PC-3 (cell line): ENCODE measurements at regions not wholly inside any gene's neighbourhood (a gene's known extent, or its start where the extent isn't known, plus 50 kb on each side); places are given as distances from the start of the nearest gene placed in this dataset.

Experiments
- ATAC-seq: fragments of 200-7000 bp; cut with Tn5 transposase; 2 replicates; pipeline ENCODE4 v1.9.1; 2020; ENCODE audit warnings: mild to moderate bottlenecking, moderate library complexity
- BruUV-seq: library from RNA; stranded (reverse); fragments of 400-500 nt; replicated peaks from 2 replicates; lab custom pipeline; 2021; lab: Mats Ljungman, UMichigan
- CTCF ChIA-PET: fragments of 300-600 bp; sonication (Branson Sonifier 250); formaldehyde crosslinking; loops from one replicate; lab custom pipeline; 2022; ENCODE audit warnings: antibody characterized with exemption; lab: Charles Lee
- POLR2A ChIA-PET: fragments of 300-600 bp; sonication (Branson Sonifier 250); formaldehyde crosslinking; loops from one replicate; lab custom pipeline; 2022; ENCODE audit warnings: antibody characterized with exemption; ENCODE audit not compliant: unreplicated experiment; lab: Charles Lee
- DNase-seq: peaks from one replicate; pipeline ENCODE4 v3.0.0-alpha.2; 2015
- H2AFZ ChIP-seq: fragments of 300-600 bp; sonication (generic); 2 replicates; pipeline ENCODE4 v1.6.0; 2016; ENCODE audit warnings: antibody characterized with exemption, low read length
- H3F3A ChIP-seq: fragments of 300-600 bp; sonication (generic); one replicate; pipeline ENCODE4 v1.6.0; 2017; ENCODE audit warnings: antibody characterized with exemption, low read length, control low read depth, mild to moderate bottlenecking; ENCODE audit not compliant: unreplicated experiment
- H3K27ac ChIP-seq: fragments of 300-600 bp; sonication (generic); 2 replicates; pipeline ENCODE4 v1.5.1; 2016; ENCODE audit warnings: mild to moderate bottlenecking, low read length
- H3K27me3 ChIP-seq: fragments of 300-600 bp; sonication (generic); 2 replicates; pipeline ENCODE4 v1.6.1; 2016; ENCODE audit warnings: low read length, mixed read lengths
- H3K36me3 ChIP-seq: fragments of 300-600 bp; sonication (generic); 2 replicates; pipeline ENCODE4 v1.6.1; 2016; ENCODE audit warnings: low read depth, mixed run types, low read length, mixed read lengths
- H3K4me1 ChIP-seq: fragments of 300-600 bp; sonication (generic); 2 replicates; pipeline ENCODE4 v1.5.1; 2016; ENCODE audit warnings: low read length; ENCODE audit not compliant: insufficient read depth
- H3K4me2 ChIP-seq: fragments of 300-600 bp; sonication (generic); 2 replicates; pipeline ENCODE4 v1.6.0; 2016; ENCODE audit warnings: low read length
- H3K4me3 ChIP-seq: fragments of 300-600 bp; sonication (generic); 2 replicates; pipeline ENCODE4 v1.5.1; 2016; ENCODE audit warnings: mild to moderate bottlenecking, low read length, mixed read lengths
- H3K79me2 ChIP-seq: fragments of 300-600 bp; sonication (generic); 2 replicates; pipeline ENCODE4 v1.6.1; 2017; ENCODE audit warnings: low read length, mixed read lengths
- H3K9ac ChIP-seq: fragments of 300-600 bp; sonication (generic); 2 replicates; pipeline ENCODE4 v1.6.0; 2016; ENCODE audit warnings: mild to moderate bottlenecking, low read length
- H3K9me2 ChIP-seq: fragments of 300-600 bp; sonication (generic); replicated peaks from 2 replicates; pipeline ENCODE4 v1.6.1; 2016; ENCODE audit warnings: mixed run types, low read length, mixed read lengths
- H3K9me3 ChIP-seq: fragments of 300-600 bp; sonication (generic); 2 replicates; pipeline ENCODE4 v1.6.1; 2016; ENCODE audit warnings: low read length, mixed read lengths
- H4K20me1 ChIP-seq: fragments of 300-600 bp; sonication (generic); 2 replicates; pipeline ENCODE4 v1.6.1; 2016; ENCODE audit warnings: low read length, mixed read lengths
- EZH2 ChIP-seq: fragments of 300-600 bp; sonication (generic); IDR thresholded peaks from one replicate; pipeline ENCODE4 v1.6.1; 2017; ENCODE audit warnings: antibody characterized with exemption, mild to moderate bottlenecking, low read length; ENCODE audit not compliant: unreplicated experiment
- EZH2phosphoT487 ChIP-seq: fragments of 300-600 bp; sonication (generic); IDR thresholded peaks from 2 replicates; pipeline ENCODE4 v1.6.1; 2018; ENCODE audit warnings: mild to moderate bottlenecking, antibody characterized with exemption, low read length, borderline replicate concordance
- intact Hi-C: fragments of 100-400 bp; cut with micrococcal nuclease; formaldehyde crosslinking; loops from 2 replicates; pipeline ENCODE4 v1.9.0; 2023
- TF ChIP-seq, protein P1 (sequence below): fragments of 300-600 bp; sonication (generic); conservative IDR thresholded peaks from 2 replicates; pipeline ENCODE4 v1.5.1; 2017; ENCODE audit warnings: antibody characterized with exemption, low read depth, mild to moderate bottlenecking, low read length

DNA sequence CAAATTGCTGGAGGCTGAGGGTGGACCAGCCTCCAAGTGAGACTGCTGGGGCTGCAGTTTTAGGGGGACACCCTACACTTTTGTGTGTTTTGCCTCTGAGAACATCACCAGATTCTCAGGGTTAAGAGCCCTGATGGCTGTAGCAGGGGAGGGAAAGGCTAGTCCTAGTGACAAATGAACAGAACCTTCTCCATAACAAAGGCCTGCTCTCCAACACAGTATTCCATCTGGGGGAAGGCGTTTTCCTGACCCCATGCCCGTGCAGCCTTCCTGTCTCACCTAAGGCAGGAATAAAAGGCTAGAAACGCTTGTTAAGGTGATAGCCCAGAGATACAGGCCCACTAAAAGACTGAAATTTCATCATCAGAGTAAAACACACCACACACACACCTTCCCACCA lies 50.2 kb upstream of the NSMCE3 start:
- Histone ChIP-seq H3K4me3 (no peak overlapping the region), H3K27me3 (peaks cover 48% of the 10 kb centered on the region), H3K79me2 (no peaks in the 10 kb centered on the region), H2AFZ (no peak overlapping the region), H3K9me3 (no peaks in the 10 kb centered on the region), H4K20me1 (no peaks in the 10 kb centered on the region), H3F3A (no peaks in the 10 kb centered on the region), H3K4me2 (no peak overlapping the region), H3K4me1 (no peaks in the 10 kb centered on the region), H3K9me2 (no peaks in the 10 kb centered on the region), H3K36me3 (no peaks in the 10 kb centered on the region), H3K27ac (no peak overlapping the region), H3K9ac (no peak overlapping the region)
- ATAC-seq, result no peak
- no peak for DNase-seq
- ChIA-PET POLR2A (no interaction called here), CTCF (interaction anchor here (0.6 kb wide), 1 partner anchor 116 kb away, joined by 3 read pairs; no protein-coding TSS in a partner anchor)
- TF ChIP-seq EZH2 (no peak), EZH2phosphoT487 (no peak)
- TF ChIP-seq, protein P1, sequence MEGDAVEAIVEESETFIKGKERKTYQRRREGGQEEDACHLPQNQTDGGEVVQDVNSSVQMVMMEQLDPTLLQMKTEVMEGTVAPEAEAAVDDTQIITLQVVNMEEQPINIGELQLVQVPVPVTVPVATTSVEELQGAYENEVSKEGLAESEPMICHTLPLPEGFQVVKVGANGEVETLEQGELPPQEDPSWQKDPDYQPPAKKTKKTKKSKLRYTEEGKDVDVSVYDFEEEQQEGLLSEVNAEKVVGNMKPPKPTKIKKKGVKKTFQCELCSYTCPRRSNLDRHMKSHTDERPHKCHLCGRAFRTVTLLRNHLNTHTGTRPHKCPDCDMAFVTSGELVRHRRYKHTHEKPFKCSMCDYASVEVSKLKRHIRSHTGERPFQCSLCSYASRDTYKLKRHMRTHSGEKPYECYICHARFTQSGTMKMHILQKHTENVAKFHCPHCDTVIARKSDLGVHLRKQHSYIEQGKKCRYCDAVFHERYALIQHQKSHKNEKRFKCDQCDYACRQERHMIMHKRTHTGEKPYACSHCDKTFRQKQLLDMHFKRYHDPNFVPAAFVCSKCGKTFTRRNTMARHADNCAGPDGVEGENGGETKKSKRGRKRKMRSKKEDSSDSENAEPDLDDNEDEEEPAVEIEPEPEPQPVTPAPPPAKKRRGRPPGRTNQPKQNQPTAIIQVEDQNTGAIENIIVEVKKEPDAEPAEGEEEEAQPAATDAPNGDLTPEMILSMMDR, result no peak
- intact Hi-C loops, result no loop called here
- no TSS peak for BruUV-seq
